ENCODE measurements at regions not wholly inside any gene's neighbourhood (a gene's known extent, or its start where the extent isn't known, plus 50 kb on each side); places are given as distances from the start of the nearest gene placed in this dataset.
"Not testable (repeated sequence)": the region's sequence is repeated elsewhere in the genome, so short reads cannot be mapped to it uniquely, and the experiment has no call there.

GRCh38 chr5:83404182-83404716 is 67.3 kb upstream of the VCAN start:
- Mint-ChIP-seq H3K27ac (no peak overlapping the region), H3K4me1 (peaks cover 2% of the 10 kb centered on the region), H3K9me3 (ENCODE audit: low read depth) (peaks cover 5% of the 10 kb centered on the region), H3K27me3 (peaks cover 2% of the 10 kb centered on the region), H3K36me3 (ENCODE audit: low read depth) (no peaks in the 10 kb centered on the region), H3K4me3 (no peak overlapping the region)
- DNase-seq, result no peak
- ATAC-seq, result no peak
- intact Hi-C loops (cut with DNase I, micrococcal nuclease), result no loop called here
- ChIA-PET CTCF (no interaction called here), POLR2A (no interaction called here)

GRCh38 chr5:83405662-83406061 is 65.9 kb upstream of the VCAN start:
- H3K36me3 Mint-ChIP-seq (ENCODE audit: low read depth), result no peaks in the 10 kb centered on the region
- no peak overlapping the region for H3K4me3 Mint-ChIP-seq
- peaks cover 12% of the 10 kb centered on the region for H3K9me3 Mint-ChIP-seq (ENCODE audit: low read depth)
- DNase-seq, result no peak
- H3K27ac Mint-ChIP-seq, result no peak overlapping the region
- ATAC-seq, result no peak
- H3K27me3 Mint-ChIP-seq, result peaks cover 2% of the 10 kb centered on the region
- intact Hi-C loops (cut with DNase I, micrococcal nuclease), result no loop called here
- ChIA-PET POLR2A (no interaction called here), CTCF (interaction anchor here (0.9 kb wide), 1 partner anchor 24 kb away, joined by 3 read pairs; no protein-coding TSS in a partner anchor)
- H3K4me1 Mint-ChIP-seq, result peaks cover 2% of the 10 kb centered on the region

GRCh38 chr5:83406906-83407305 is 64.6 kb upstream of the VCAN start:
- Mint-ChIP-seq H3K27ac (no peak overlapping the region), H3K36me3 (ENCODE audit: low read depth) (no peaks in the 10 kb centered on the region), H3K4me1 (no peaks in the 10 kb centered on the region), H3K27me3 (peaks cover 2% of the 10 kb centered on the region), H3K9me3 (ENCODE audit: low read depth) (peaks cover 12% of the 10 kb centered on the region), H3K4me3 (no peak overlapping the region)
- DNase-seq, result no peak
- ChIA-PET POLR2A (no interaction called here), CTCF (interaction anchor here (0.6 to 0.7 kb wide), 2 partner anchors 290 to 1970 kb away, joined by 3 read pairs; no protein-coding TSS in a partner anchor)
- no peak for ATAC-seq
- intact Hi-C loops (cut with DNase I, micrococcal nuclease), result no loop called here

GRCh38 chr5:83407931-83408330 is 63.6 kb upstream of the VCAN start:
- no peak for DNase-seq
- H3K9me3 Mint-ChIP-seq (ENCODE audit: low read depth), result peaks cover 12% of the 10 kb centered on the region
- ATAC-seq, result no peak
- ChIA-PET POLR2A (no interaction called here), CTCF (interaction anchor here (1.1 kb wide), 2 partner anchors 15 to 18 kb away, joined by 3 read pairs; no protein-coding TSS in a partner anchor)
- no peaks in the 10 kb centered on the region for H3K36me3 Mint-ChIP-seq (ENCODE audit: low read depth)
- intact Hi-C loops (cut with DNase I, micrococcal nuclease), result no loop called here
- peaks cover 2% of the 10 kb centered on the region for H3K27me3 Mint-ChIP-seq
- no peaks in the 10 kb centered on the region for H3K4me1 Mint-ChIP-seq
- H3K4me3 Mint-ChIP-seq, result no peak overlapping the region
- no peak overlapping the region for H3K27ac Mint-ChIP-seq

- H3K36me3 Mint-ChIP-seq (ENCODE audit: low read depth), result no peaks in the 10 kb centered on the region
- ChIA-PET CTCF (interaction anchor here (1.1 to 1.7 kb wide), 3 partner anchors 10 to 19 kb away, joined by 3 to 6 read pairs (median 3); no protein-coding TSS in a partner anchor), POLR2A (no interaction called here)
- peaks cover 2% of the 10 kb centered on the region for H3K27me3 Mint-ChIP-seq
- intact Hi-C loops (cut with DNase I, micrococcal nuclease), result no loop called here
- no peak overlapping the region for H3K4me3 Mint-ChIP-seq
- no peaks in the 10 kb centered on the region for H3K4me1 Mint-ChIP-seq
- H3K27ac Mint-ChIP-seq, result no peak overlapping the region
- DNase-seq (no peak), ATAC-seq (no peak)
- H3K9me3 Mint-ChIP-seq (ENCODE audit: low read depth), result peaks cover 12% of the 10 kb centered on the region
Measured at GRCh38 chr5:83408719-83409118, 62.8 kb upstream of the VCAN start.

GRCh38 chr5:83409776-83410175 is 61.8 kb upstream of the VCAN start:
- H3K27ac Mint-ChIP-seq; H3K4me1 Mint-ChIP-seq; H3K4me3 Mint-ChIP-seq; intact Hi-C loops (cut with DNase I, micrococcal nuclease); ATAC-seq; DNase-seq; H3K36me3 Mint-ChIP-seq (ENCODE audit: low read depth); POLR2A ChIA-PET; H3K27me3 Mint-ChIP-seq: not testable (repeated sequence)
- CTCF ChIA-PET, result interaction anchor here (1.7 kb wide), 1 partner anchor 9 kb away, joined by 6 read pairs; no protein-coding TSS in a partner anchor
- peaks cover 12% of the 10 kb centered on the region for H3K9me3 Mint-ChIP-seq (ENCODE audit: low read depth)

GRCh38 chr5:83410319-83410718 is 61.2 kb upstream of the VCAN start:
- peaks cover 12% of the 10 kb centered on the region for H3K9me3 Mint-ChIP-seq (ENCODE audit: low read depth)
- intact Hi-C loops (cut with DNase I, micrococcal nuclease); H3K4me1 Mint-ChIP-seq; H3K27me3 Mint-ChIP-seq; DNase-seq; H3K4me3 Mint-ChIP-seq; H3K27ac Mint-ChIP-seq; H3K36me3 Mint-ChIP-seq (ENCODE audit: low read depth); POLR2A ChIA-PET; ATAC-seq: not testable (repeated sequence)
- CTCF ChIA-PET, result interaction anchor here (1.7 kb wide), 1 partner anchor 9 kb away, joined by 6 read pairs; no protein-coding TSS in a partner anchor

- DNase-seq, result no peak
- Mint-ChIP-seq H3K4me3 (no peak overlapping the region), H3K27ac (no peak overlapping the region), H3K9me3 (ENCODE audit: low read depth) (peaks cover 5% of the 10 kb centered on the region), H3K36me3 (ENCODE audit: low read depth) (no peaks in the 10 kb centered on the region), H3K27me3 (no peaks in the 10 kb centered on the region), H3K4me1 (no peaks in the 10 kb centered on the region)
- ATAC-seq, result no peak
- intact Hi-C loops (cut with DNase I, micrococcal nuclease), result no loop called here
- POLR2A ChIA-PET, result no interaction called here
- CTCF ChIA-PET, result interaction anchor here (1.2 kb wide), 1 partner anchor 14 kb away, joined by 5 read pairs; no protein-coding TSS in a partner anchor
Measured at GRCh38 chr5:83414601-83415000, 56.9 kb upstream of the VCAN start.

GRCh38 chr5:83417884-83418283 is 53.7 kb upstream of the VCAN start:
- ATAC-seq (no peak), DNase-seq (no peak)
- Mint-ChIP-seq H3K36me3 (ENCODE audit: low read depth) (peaks cover 1% of the 10 kb centered on the region), H3K9me3 (ENCODE audit: low read depth) (peaks cover 9% of the 10 kb centered on the region), H3K27me3 (no peaks in the 10 kb centered on the region), H3K4me3 (no peak overlapping the region), H3K4me1 (no peaks in the 10 kb centered on the region), H3K27ac (no peak overlapping the region)
- CTCF ChIA-PET, result no interaction called here
- intact Hi-C loops (cut with DNase I, micrococcal nuclease), result no loop called here
- POLR2A ChIA-PET, result no interaction called here

GRCh38 chr5:83418356-83419321 is 52.9 kb upstream of the VCAN start:
- Mint-ChIP-seq H3K9me3 (ENCODE audit: low read depth) (peaks cover 9% of the 10 kb centered on the region), H3K4me1 (no peaks in the 10 kb centered on the region), H3K27me3 (no peaks in the 10 kb centered on the region), H3K27ac (no peak overlapping the region), H3K4me3 (no peak overlapping the region), H3K36me3 (ENCODE audit: low read depth) (peaks cover 1% of the 10 kb centered on the region)
- ATAC-seq (no peak), DNase-seq (no peak)
- intact Hi-C loops (cut with DNase I, micrococcal nuclease), result no loop called here
- ChIA-PET CTCF (interaction anchor here (0.6 to 1.6 kb wide), 4 partner anchors 9 to 292 kb away, joined by 3 to 6 read pairs (median 4); no protein-coding TSS in a partner anchor), POLR2A (no interaction called here)

All from activated CD4-positive, alpha-beta T cell treated with anti-CD3 and anti-CD28 coated beads for 36 hours (primary cell).